PC-3 (cell line): ENCODE measurements at regions not wholly inside any gene's neighbourhood (a gene's known extent, or its start where the extent isn't known, plus 50 kb on each side); places are given as distances from the start of the nearest gene placed in this dataset.

ENCODE experiments used
- EZH2 ChIP-seq: fragments of 300-600 bp; sonication (generic); IDR thresholded peaks from one replicate; pipeline ENCODE4 v1.6.1; 2017; ENCODE audit warnings: antibody characterized with exemption, mild to moderate bottlenecking, low read length; ENCODE audit not compliant: unreplicated experiment
- EZH2phosphoT487 ChIP-seq: fragments of 300-600 bp; sonication (generic); IDR thresholded peaks from 2 replicates; pipeline ENCODE4 v1.6.1; 2018; ENCODE audit warnings: mild to moderate bottlenecking, antibody characterized with exemption, low read length, borderline replicate concordance
- TF ChIP-seq, protein P1 (sequence below): fragments of 300-600 bp; sonication (generic); conservative IDR thresholded peaks from 2 replicates; pipeline ENCODE4 v1.5.1; 2017; ENCODE audit warnings: antibody characterized with exemption, low read depth, mild to moderate bottlenecking, low read length

DNA sequence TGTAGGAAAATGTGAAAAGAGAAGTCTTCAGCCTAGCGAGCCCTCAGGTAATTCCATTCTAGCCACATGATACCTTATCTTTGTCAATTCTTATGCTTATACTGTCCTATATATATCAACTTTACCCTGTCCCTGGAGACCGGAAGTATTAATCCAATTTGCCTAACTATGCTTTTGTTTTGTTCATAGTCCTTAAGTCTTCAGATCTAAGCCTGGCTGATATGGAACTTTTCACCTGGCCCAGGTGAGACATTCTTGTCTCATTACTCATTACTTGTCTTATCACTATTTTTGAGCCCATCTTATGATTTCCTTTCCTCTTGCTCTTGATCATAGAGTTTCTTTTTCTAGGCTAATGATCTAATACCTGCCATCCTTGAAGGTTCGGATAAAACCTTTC, 194.1 kb upstream of the FANCL start:
- TF ChIP-seq, protein P1, sequence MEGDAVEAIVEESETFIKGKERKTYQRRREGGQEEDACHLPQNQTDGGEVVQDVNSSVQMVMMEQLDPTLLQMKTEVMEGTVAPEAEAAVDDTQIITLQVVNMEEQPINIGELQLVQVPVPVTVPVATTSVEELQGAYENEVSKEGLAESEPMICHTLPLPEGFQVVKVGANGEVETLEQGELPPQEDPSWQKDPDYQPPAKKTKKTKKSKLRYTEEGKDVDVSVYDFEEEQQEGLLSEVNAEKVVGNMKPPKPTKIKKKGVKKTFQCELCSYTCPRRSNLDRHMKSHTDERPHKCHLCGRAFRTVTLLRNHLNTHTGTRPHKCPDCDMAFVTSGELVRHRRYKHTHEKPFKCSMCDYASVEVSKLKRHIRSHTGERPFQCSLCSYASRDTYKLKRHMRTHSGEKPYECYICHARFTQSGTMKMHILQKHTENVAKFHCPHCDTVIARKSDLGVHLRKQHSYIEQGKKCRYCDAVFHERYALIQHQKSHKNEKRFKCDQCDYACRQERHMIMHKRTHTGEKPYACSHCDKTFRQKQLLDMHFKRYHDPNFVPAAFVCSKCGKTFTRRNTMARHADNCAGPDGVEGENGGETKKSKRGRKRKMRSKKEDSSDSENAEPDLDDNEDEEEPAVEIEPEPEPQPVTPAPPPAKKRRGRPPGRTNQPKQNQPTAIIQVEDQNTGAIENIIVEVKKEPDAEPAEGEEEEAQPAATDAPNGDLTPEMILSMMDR, result no peak
- TF ChIP-seq EZH2 (no peak), EZH2phosphoT487 (no peak)
